HepG2 (cell line): ENCODE measurements at regions not wholly inside any gene's neighbourhood (a gene's known extent, or its start where the extent isn't known, plus 50 kb on each side); places are given as distances from the start of the nearest gene placed in this dataset.

Source experiments
- RAD21 ChIP-seq: fragments of 450-650 bp; formaldehyde crosslinking; IDR thresholded peaks from 2 replicates; pipeline ENCODE4 v1.5.0; 2020; ENCODE audit warnings: mild to moderate bottlenecking
- XRCC5 ChIP-seq: fragments of 200-400 bp; formaldehyde crosslinking; optimal IDR thresholded peaks from 2 replicates; pipeline ENCODE3; 2017; ENCODE audit warnings: mild to moderate bottlenecking, low read length
- ZBTB40 ChIP-seq, 2 experiments: fragments of 450-650 bp in 1 of 2; sonication (generic) in 1 of 2; formaldehyde crosslinking in 1 of 2; IDR thresholded peaks; 2 replicates each; pipeline versions ENCODE4 v1.6.1 to v1.8.0; 2016 to 2022; ENCODE audit warnings: antibody characterized with exemption in 1 of 2, mild to moderate bottlenecking in 1 of 2, missing genetic modification reagents in 1 of 2
- ZNF282 ChIP-seq: fragments of 450-650 bp; IDR thresholded peaks from 2 replicates; pipeline ENCODE4 v1.6.1; 2018; ENCODE audit not compliant: partially characterized antibody
- ZNF441 ChIP-seq: sonication (generic); formaldehyde crosslinking; IDR thresholded peaks from 2 replicates; pipeline ENCODE4 v1.7.0; 2021; ENCODE audit warnings: missing genetic modification reagents, borderline replicate concordance
- TF ChIP-seq, protein P1 (sequence below): sonication (generic); formaldehyde crosslinking; conservative IDR thresholded peaks from 2 replicates; pipeline ENCODE4 v1.4.0; 2020; ENCODE audit warnings: missing genetic modification reagents

GRCh38 chr9:73683862-73684591 is 532.4 kb downstream of the ANXA1 start (continued):
- TF ChIP-seq ZBTB40 (IDR thresholded peaks at IDR 0.05) = no peak
- TF ChIP-seq ZBTB40 (CRISPR knock-in tag; IDR thresholded peaks at IDR 0.05) = no peak
- TF ChIP-seq ZNF282 = no peak
- TF ChIP-seq RAD21 (CRISPR knock-in tag) = peak; percentile 56
- no peak for TF ChIP-seq XRCC5
- TF ChIP-seq ZNF441 (CRISPR knock-in tag) = no peak
- TF ChIP-seq, protein P1, sequence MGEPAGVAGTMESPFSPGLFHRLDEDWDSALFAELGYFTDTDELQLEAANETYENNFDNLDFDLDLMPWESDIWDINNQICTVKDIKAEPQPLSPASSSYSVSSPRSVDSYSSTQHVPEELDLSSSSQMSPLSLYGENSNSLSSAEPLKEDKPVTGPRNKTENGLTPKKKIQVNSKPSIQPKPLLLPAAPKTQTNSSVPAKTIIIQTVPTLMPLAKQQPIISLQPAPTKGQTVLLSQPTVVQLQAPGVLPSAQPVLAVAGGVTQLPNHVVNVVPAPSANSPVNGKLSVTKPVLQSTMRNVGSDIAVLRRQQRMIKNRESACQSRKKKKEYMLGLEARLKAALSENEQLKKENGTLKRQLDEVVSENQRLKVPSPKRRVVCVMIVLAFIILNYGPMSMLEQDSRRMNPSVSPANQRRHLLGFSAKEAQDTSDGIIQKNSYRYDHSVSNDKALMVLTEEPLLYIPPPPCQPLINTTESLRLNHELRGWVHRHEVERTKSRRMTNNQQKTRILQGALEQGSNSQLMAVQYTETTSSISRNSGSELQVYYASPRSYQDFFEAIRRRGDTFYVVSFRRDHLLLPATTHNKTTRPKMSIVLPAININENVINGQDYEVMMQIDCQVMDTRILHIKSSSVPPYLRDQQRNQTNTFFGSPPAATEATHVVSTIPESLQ (CRISPR knock-in tag) = no peak
